T47D (cell line): ENCODE measurements at regions not wholly inside any gene's neighbourhood (a gene's known extent, or its start where the extent isn't known, plus 50 kb on each side); places are given as distances from the start of the nearest gene placed in this dataset.
A peak's percentile ranks its signal among the peaks of the same experiment; 100 is the strongest.
"Not testable (repeated sequence)": the region's sequence is repeated elsewhere in the genome, so short reads cannot be mapped to it uniquely, and the experiment has no call there.

Source experiments
- DNase-seq, 2 experiments: peaks; one replicate each; pipeline versions ENCODE4 v3.0.0 to v3.0.0-alpha.2; 2011 to 2012; ENCODE audit warnings: low read depth in 1 of 2, low spot score in 1 of 2
- JUND ChIP-seq: IDR thresholded peaks from 2 replicates; pipeline ENCODE4 v1.6.1; 2012; ENCODE audit warnings: low read depth
- in situ Hi-C: cut with HindIII; loops from 2 replicates; pipeline ENCODE4 v1.10.0; 2016; ENCODE audit warnings: low sequenced_read_pairs, low pct_unique_long_range_greater_than_20kb

- DNase-seq, result no peak
- in situ Hi-C loops, result no loop called here
- TF ChIP-seq JUND, result no peak
These were observed 109.6 kb downstream of the ARRDC4 start for GRCh38 chr15:98070137-98070536.

GRCh38 chr15:98071786-98072185 is 111.3 kb downstream of the ARRDC4 start:
- no peak for TF ChIP-seq JUND
- DNase-seq, result no peak
- in situ Hi-C loops, result no loop called here

GRCh38 chr15:98075441-98075840 is 114.9 kb downstream of the ARRDC4 start:
- TF ChIP-seq JUND, result no peak
- no peak for DNase-seq
- in situ Hi-C loops, result no loop called here

GRCh38 chr15:98076021-98076816 is 115.7 kb downstream of the ARRDC4 start:
- no peak for DNase-seq

GRCh38 chr15:98077186-98077585 is 116.7 kb downstream of the ARRDC4 start:
- no peak for TF ChIP-seq JUND
- DNase-seq, result no peak
- in situ Hi-C loops, result no loop called here

More at GRCh38 chr15:98076021-98076816, 115.7 kb downstream of the ARRDC4 start:
- in situ Hi-C loops, result no loop called here
- no peak for TF ChIP-seq JUND

GRCh38 chr15:98080791-98081190 is 120.3 kb downstream of the ARRDC4 start:
- TF ChIP-seq JUND, result no peak
- in situ Hi-C loops, result no loop called here
- no peak for DNase-seq

- DNase-seq, result no peak
- TF ChIP-seq JUND, result no peak
- in situ Hi-C loops, result no loop called here
These were observed 122.9 kb downstream of the ARRDC4 start for GRCh38 chr15:98083203-98083910.

GRCh38 chr15:98085003-98085639 is 124.6 kb downstream of the ARRDC4 start:
- in situ Hi-C loops, result no loop called here
- DNase-seq, result peak; percentile 35 to 76
- TF ChIP-seq JUND, result no peak

- DNase-seq, in situ Hi-C loops: not testable (repeated sequence)
These were observed 127.9 kb downstream of the ARRDC4 start for GRCh38 chr15:98088307-98088945.

GRCh38 chr15:98089352-98089751 is 128.8 kb downstream of the ARRDC4 start:
- DNase-seq, in situ Hi-C loops: not testable (repeated sequence)

GRCh38 chr15:98097986-98098385 is 137.5 kb downstream of the ARRDC4 start:
- in situ Hi-C loops, DNase-seq: not testable (repeated sequence)

- DNase-seq, in situ Hi-C loops: not testable (repeated sequence)
These were observed 140.1 kb downstream of the ARRDC4 start for GRCh38 chr15:98100606-98101005.

GRCh38 chr15:98103570-98103969 is 143.1 kb downstream of the ARRDC4 start:
- peak in 1 of 2 experiments; percentile 15 for DNase-seq
- no peak for TF ChIP-seq JUND
- in situ Hi-C loops, result no loop called here

- in situ Hi-C loops, DNase-seq: not testable (repeated sequence)
These were observed 144.1 kb downstream of the ARRDC4 start for GRCh38 chr15:98104386-98105151.

GRCh38 chr15:98106615-98107194 is 146.2 kb downstream of the ARRDC4 start:
- in situ Hi-C loops, DNase-seq: not testable (repeated sequence)
